Karpas-422 (cell line): ENCODE measurements at regions not wholly inside any gene's neighbourhood (a gene's known extent, or its start where the extent isn't known, plus 50 kb on each side); places are given as distances from the start of the nearest gene placed in this dataset.

ENCODE experiments used
- DNase-seq: peaks from one replicate; pipeline ENCODE4 v3.0.0-alpha.2; 2015
- H2AFZ ChIP-seq: fragments of 200-600 bp; sonication (generic); 2 replicates; pipeline ENCODE4 v1.6.1; 2014; ENCODE audit warnings: antibody characterized with exemption, low read length, mixed read lengths
- H3K27ac ChIP-seq: fragments of 200-600 bp; sonication (generic); 2 replicates; pipeline ENCODE4 v1.5.1; 2014; ENCODE audit warnings: mild to moderate bottlenecking, low read length, moderate library complexity
- H3K27me3 ChIP-seq: fragments of 200-600 bp; sonication (generic); 2 replicates; pipeline ENCODE4 v1.6.1; 2014; ENCODE audit warnings: low read length, mixed read lengths
- H3K36me3 ChIP-seq: fragments of 200-600 bp; sonication (generic); 2 replicates; pipeline ENCODE4 v1.6.1; 2014; ENCODE audit warnings: low read length, mixed read lengths; ENCODE audit not compliant: insufficient read depth
- H3K4me1 ChIP-seq: fragments of 200-600 bp; sonication (generic); 2 replicates; pipeline ENCODE4 v1.6.1; 2014; ENCODE audit warnings: mild to moderate bottlenecking, low read length, mixed read lengths
- H3K4me2 ChIP-seq: fragments of 200-600 bp; sonication (generic); 2 replicates; pipeline ENCODE4 v1.6.1; 2014; ENCODE audit warnings: low read length, low read depth, mild to moderate bottlenecking; ENCODE audit not compliant: poor library complexity, severe bottlenecking
- H3K4me3 ChIP-seq: fragments of 200-600 bp; sonication (generic); 2 replicates; pipeline ENCODE4 v1.5.1; 2014; ENCODE audit warnings: mild to moderate bottlenecking, antibody characterized with exemption, low read length, mixed read lengths
- H3K79me2 ChIP-seq: fragments of 200-600 bp; sonication (generic); 2 replicates; pipeline ENCODE4 v1.6.1; 2014; ENCODE audit warnings: mild to moderate bottlenecking, low read length, mixed read lengths
- H3K9ac ChIP-seq: fragments of 200-600 bp; sonication (generic); 2 replicates; pipeline ENCODE4 v1.6.0; 2014; ENCODE audit warnings: low read length
- H3K9me2 ChIP-seq: fragments of 200-600 bp; sonication (generic), shearing (Covaris generic); replicated peaks from 2 replicates; pipeline ENCODE4 v1.6.0; 2014; ENCODE audit warnings: mild to moderate bottlenecking, low read length, moderate library complexity; ENCODE audit not compliant: insufficient read depth
- H3K9me3 ChIP-seq: fragments of 300-700, 200-600 bp; sonication (generic); 2 replicates; pipeline ENCODE4 v1.6.1; 2014; ENCODE audit warnings: low read length, mixed read lengths
- H4K20me1 ChIP-seq: fragments of 200-600 bp; sonication (generic); 2 replicates; pipeline ENCODE4 v1.6.1; 2014; ENCODE audit warnings: mild to moderate bottlenecking, antibody characterized with exemption, low read length, low read depth; ENCODE audit not compliant: insufficient read depth

- Histone ChIP-seq H3K79me2 (no peaks in the 10 kb centered on the region), H2AFZ (no peak overlapping the region), H3K4me3 (no peak overlapping the region), H4K20me1 (no peaks in the 10 kb centered on the region), H3K4me1 (peaks cover 6% of the 10 kb centered on the region), H3K36me3 (no peaks in the 10 kb centered on the region), H3K9me3 (no peaks in the 10 kb centered on the region), H3K27me3 (peaks cover 2% of the 10 kb centered on the region; the same call in 1 of the 2 replicates), H3K9ac (no peak overlapping the region), H3K27ac (no peak overlapping the region), H3K4me2 (no peak overlapping the region), H3K9me2 (no peaks in the 10 kb centered on the region)
- DNase-seq: no peak
These were observed 50.7 kb upstream of the FNDC3A start for GRCh38 chr13:48925001-48925400.
